ENCODE measurements at regions not wholly inside any gene's neighbourhood (a gene's known extent, or its start where the extent isn't known, plus 50 kb on each side); places are given as distances from the start of the nearest gene placed in this dataset.

- no peaks in the 10 kb centered on the region for H3K79me2 ChIP-seq (ENCODE audit: insufficient read depth)
- no peak overlapping the region for H3K4me2 ChIP-seq
- no peaks in the 10 kb centered on the region for H3K4me1 ChIP-seq (ENCODE audit: control insufficient read depth in 1 of 2, insufficient read depth in 2 of 2, low read depth in 1 of 2, low read length in 1 of 2)
- CTCF ChIA-PET: no interaction called here
- TF ChIP-seq SMC3 (IDR thresholded peaks at IDR 0.05; ENCODE audit: low read depth, low read length) (no peak), JUND (IDR thresholded peaks at IDR 0.05) (no peak), FOXJ3 (CRISPR knock-in tag; IDR thresholded peaks at IDR 0.05) (no peak), NFIC (IDR thresholded peaks at IDR 0.05; ENCODE audit: borderline replicate concordance) (no peak), YY1 (IDR thresholded peaks at IDR 0.05; ENCODE audit: low read depth) (no peak), NRF1 (IDR thresholded peaks at IDR 0.05; ENCODE audit: low read depth, low read length) (no peak), EZH2phosphoT487 (IDR thresholded peaks at IDR 0.05; ENCODE audit: borderline replicate concordance, low read depth) (no peak), RXRA (IDR thresholded peaks at IDR 0.05; ENCODE audit: borderline replicate concordance, low read depth) (no peak), GABPA (IDR thresholded peaks at IDR 0.05; ENCODE audit: low read depth) (no peak)
- TF ChIP-seq, protein P1, sequence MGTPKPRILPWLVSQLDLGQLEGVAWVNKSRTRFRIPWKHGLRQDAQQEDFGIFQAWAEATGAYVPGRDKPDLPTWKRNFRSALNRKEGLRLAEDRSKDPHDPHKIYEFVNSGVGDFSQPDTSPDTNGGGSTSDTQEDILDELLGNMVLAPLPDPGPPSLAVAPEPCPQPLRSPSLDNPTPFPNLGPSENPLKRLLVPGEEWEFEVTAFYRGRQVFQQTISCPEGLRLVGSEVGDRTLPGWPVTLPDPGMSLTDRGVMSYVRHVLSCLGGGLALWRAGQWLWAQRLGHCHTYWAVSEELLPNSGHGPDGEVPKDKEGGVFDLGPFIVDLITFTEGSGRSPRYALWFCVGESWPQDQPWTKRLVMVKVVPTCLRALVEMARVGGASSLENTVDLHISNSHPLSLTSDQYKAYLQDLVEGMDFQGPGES (IDR thresholded peaks at IDR 0.05; ENCODE audit: low read depth, low read length): no peak
- H2AFZ ChIP-seq (ENCODE audit: low read depth): no peak overlapping the region
- H4K20me1 ChIP-seq (ENCODE audit: insufficient read depth): no peaks in the 10 kb centered on the region
- H3K36me3 ChIP-seq (replicated peaks in 1 of 2; ENCODE audit: control insufficient read depth in 1 of 2, insufficient read depth in 2 of 2, low read length in 1 of 2): no peaks in the 10 kb centered on the region
- H3K4me3 ChIP-seq (ENCODE audit: low read depth in 2 of 2, low read length in 1 of 2): no peak overlapping the region
- no peak for DNase-seq
- 48% methylated on average over 2 of the region's 2 CpGs for WGBS (ENCODE audit: low lambda C conversion rate)
- H3K9me2 ChIP-seq: no peaks in the 10 kb centered on the region
- H3K27ac ChIP-seq (ENCODE audit: low read depth in 2 of 2, low read length in 1 of 2): no peak overlapping the region
- POLR2A ChIA-PET: no interaction called here
- no peak overlapping the region for H3K9ac ChIP-seq
- no peaks in the 10 kb centered on the region for H3K27me3 ChIP-seq (ENCODE audit: insufficient read depth)
- H3F3A ChIP-seq (replicated peaks; ENCODE audit: insufficient read depth): no peaks in the 10 kb centered on the region
- no peaks in the 10 kb centered on the region for H3K9me3 ChIP-seq
Observed at GRCh38 chr3:22257252-22257651, 506.2 kb upstream of the ZNF385D start.

DNA sequence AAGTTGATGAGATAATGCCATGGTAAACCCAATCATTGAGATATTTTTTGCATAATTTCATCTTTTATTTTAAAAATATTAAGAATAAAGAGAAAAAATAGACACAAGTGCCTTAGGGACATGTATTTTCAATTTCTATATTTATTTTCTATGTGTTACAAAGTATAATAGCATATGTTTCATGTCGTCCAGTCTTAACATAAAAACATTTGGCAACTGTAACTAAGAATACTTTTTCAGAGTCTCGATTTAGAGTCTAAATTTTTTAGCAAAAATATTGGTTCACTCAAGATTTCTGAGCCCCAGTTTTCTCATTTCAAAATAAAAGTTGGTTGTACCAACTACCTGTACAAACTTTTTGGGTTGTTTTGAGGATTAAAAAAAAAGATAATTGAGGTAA lies 511.4 kb upstream of the ZNF385D start:
- Histone ChIP-seq H3K9ac (no peak overlapping the region), H3K4me2 (no peak overlapping the region)
- CTCF ChIA-PET: no interaction called here

DNA sequence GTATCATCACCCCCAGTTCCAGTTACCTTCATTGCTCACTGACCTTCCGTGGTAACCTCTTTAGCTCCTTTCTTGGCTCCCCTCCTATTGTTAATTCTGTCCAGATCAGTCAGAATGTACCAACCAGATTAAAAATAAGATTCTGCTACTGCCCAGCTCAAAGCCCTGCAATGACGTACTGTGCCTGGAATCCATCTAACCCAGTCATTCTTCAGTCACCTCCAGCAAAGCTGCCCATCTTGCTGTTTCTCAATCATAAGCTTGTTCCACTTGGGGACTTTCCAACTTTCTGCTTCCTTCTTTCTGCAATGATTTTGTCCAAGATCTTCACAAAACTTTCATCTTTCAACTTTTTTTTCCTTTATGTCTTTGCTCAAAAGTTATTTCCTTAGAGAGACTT lies 512.0 kb upstream of the ZNF385D start:
- no peaks in the 10 kb centered on the region for H4K20me1 ChIP-seq (ENCODE audit: insufficient read depth)
- no peak for DNase-seq
- no peaks in the 10 kb centered on the region for H3K9me3 ChIP-seq
- no peaks in the 10 kb centered on the region for H3K27me3 ChIP-seq (ENCODE audit: insufficient read depth)
- no peak overlapping the region for H3K4me3 ChIP-seq (ENCODE audit: low read depth in 2 of 2, low read length in 1 of 2)
- H2AFZ ChIP-seq (ENCODE audit: low read depth): no peak overlapping the region
- ChIA-PET CTCF (no interaction called here), POLR2A (no interaction called here)
- no peak overlapping the region for H3K9ac ChIP-seq
- H3K36me3 ChIP-seq (replicated peaks in 1 of 2; ENCODE audit: control insufficient read depth in 1 of 2, insufficient read depth in 2 of 2, low read length in 1 of 2): no peaks in the 10 kb centered on the region
- no peaks in the 10 kb centered on the region for H3K79me2 ChIP-seq (ENCODE audit: insufficient read depth)
- H3K27ac ChIP-seq (ENCODE audit: low read depth in 2 of 2, low read length in 1 of 2): no peak overlapping the region
- WGBS (ENCODE audit: low lambda C conversion rate): 19% methylated on average over 2 of the region's 2 CpGs
- no peaks in the 10 kb centered on the region; a peak in 3 of 4 replicates for H3K4me1 ChIP-seq (ENCODE audit: control insufficient read depth in 1 of 2, insufficient read depth in 2 of 2, low read depth in 1 of 2, low read length in 1 of 2)
- peaks cover 2% of the 10 kb centered on the region for H3F3A ChIP-seq (replicated peaks; ENCODE audit: insufficient read depth)
- H3K9me2 ChIP-seq: no peaks in the 10 kb centered on the region
- no peak overlapping the region for H3K4me2 ChIP-seq
- no peak for TF ChIP-seq YY1 (IDR thresholded peaks at IDR 0.05; ENCODE audit: low read depth)
- peak; percentile 81 for TF ChIP-seq TCF12 (IDR thresholded peaks at IDR 0.05)
- TF ChIP-seq, protein P2, sequence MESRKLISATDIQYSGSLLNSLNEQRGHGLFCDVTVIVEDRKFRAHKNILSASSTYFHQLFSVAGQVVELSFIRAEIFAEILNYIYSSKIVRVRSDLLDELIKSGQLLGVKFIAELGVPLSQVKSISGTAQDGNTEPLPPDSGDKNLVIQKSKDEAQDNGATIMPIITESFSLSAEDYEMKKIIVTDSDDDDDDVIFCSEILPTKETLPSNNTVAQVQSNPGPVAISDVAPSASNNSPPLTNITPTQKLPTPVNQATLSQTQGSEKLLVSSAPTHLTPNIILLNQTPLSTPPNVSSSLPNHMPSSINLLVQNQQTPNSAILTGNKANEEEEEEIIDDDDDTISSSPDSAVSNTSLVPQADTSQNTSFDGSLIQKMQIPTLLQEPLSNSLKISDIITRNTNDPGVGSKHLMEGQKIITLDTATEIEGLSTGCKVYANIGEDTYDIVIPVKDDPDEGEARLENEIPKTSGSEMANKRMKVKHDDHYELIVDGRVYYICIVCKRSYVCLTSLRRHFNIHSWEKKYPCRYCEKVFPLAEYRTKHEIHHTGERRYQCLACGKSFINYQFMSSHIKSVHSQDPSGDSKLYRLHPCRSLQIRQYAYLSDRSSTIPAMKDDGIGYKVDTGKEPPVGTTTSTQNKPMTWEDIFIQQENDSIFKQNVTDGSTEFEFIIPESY (IDR thresholded peaks at IDR 0.05; ENCODE audit: borderline replicate concordance, low read depth): no peak
- TF ChIP-seq, protein P3, sequence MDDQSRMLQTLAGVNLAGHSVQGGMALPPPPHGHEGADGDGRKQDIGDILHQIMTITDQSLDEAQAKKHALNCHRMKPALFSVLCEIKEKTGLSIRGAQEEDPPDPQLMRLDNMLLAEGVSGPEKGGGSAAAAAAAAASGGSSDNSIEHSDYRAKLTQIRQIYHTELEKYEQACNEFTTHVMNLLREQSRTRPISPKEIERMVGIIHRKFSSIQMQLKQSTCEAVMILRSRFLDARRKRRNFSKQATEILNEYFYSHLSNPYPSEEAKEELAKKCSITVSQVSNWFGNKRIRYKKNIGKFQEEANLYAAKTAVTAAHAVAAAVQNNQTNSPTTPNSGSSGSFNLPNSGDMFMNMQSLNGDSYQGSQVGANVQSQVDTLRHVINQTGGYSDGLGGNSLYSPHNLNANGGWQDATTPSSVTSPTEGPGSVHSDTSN (IDR thresholded peaks at IDR 0.05): peak; percentile 83
- no peak for TF ChIP-seq SMC3 (IDR thresholded peaks at IDR 0.05; ENCODE audit: low read depth, low read length)
- no peak for TF ChIP-seq FOXM1 (IDR thresholded peaks at IDR 0.05; ENCODE audit: low read depth)
- no peak for TF ChIP-seq MXI1 (IDR thresholded peaks at IDR 0.05; ENCODE audit: low read depth, low read length)
- TF ChIP-seq MEF2A (IDR thresholded peaks at IDR 0.05; ENCODE audit: borderline replicate concordance, low read depth): 0 out of 2 replicates have a peak, but pooled peaks have one; percentile 5
- TF ChIP-seq RFX5 (IDR thresholded peaks at IDR 0.05; ENCODE audit: low read length): no peak

More for the DNA sequence above, 511.4 kb upstream of the ZNF385D start:
- Histone ChIP-seq H3K4me1 (ENCODE audit: control insufficient read depth in 1 of 2, insufficient read depth in 2 of 2, low read depth in 1 of 2, low read length in 1 of 2) (no peaks in the 10 kb centered on the region; a peak in 3 of 4 replicates), H2AFZ (ENCODE audit: low read depth) (no peak overlapping the region), H3K27me3 (ENCODE audit: insufficient read depth) (no peaks in the 10 kb centered on the region), H4K20me1 (ENCODE audit: insufficient read depth) (no peaks in the 10 kb centered on the region), H3K9me2 (no peaks in the 10 kb centered on the region), H3K9me3 (no peaks in the 10 kb centered on the region), H3K79me2 (ENCODE audit: insufficient read depth) (no peaks in the 10 kb centered on the region), H3F3A (replicated peaks; ENCODE audit: insufficient read depth) (peaks cover 2% of the 10 kb centered on the region), H3K36me3 (replicated peaks in 1 of 2; ENCODE audit: control insufficient read depth in 1 of 2, insufficient read depth in 2 of 2, low read length in 1 of 2) (no peaks in the 10 kb centered on the region), H3K4me3 (ENCODE audit: low read depth in 2 of 2, low read length in 1 of 2) (no peak overlapping the region), H3K27ac (ENCODE audit: low read depth in 2 of 2, low read length in 1 of 2) (no peak overlapping the region)
- WGBS (ENCODE audit: low lambda C conversion rate): 64% methylated on average over 2 of the region's 2 CpGs
- POLR2A ChIA-PET: no interaction called here
- DNase-seq: no peak
- TF ChIP-seq, protein P4, sequence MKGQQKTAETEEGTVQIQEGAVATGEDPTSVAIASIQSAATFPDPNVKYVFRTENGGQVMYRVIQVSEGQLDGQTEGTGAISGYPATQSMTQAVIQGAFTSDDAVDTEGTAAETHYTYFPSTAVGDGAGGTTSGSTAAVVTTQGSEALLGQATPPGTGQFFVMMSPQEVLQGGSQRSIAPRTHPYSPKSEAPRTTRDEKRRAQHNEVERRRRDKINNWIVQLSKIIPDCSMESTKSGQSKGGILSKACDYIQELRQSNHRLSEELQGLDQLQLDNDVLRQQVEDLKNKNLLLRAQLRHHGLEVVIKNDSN (IDR thresholded peaks at IDR 0.05; ENCODE audit: borderline replicate concordance, low read depth): no peak
- TF ChIP-seq SMC3 (IDR thresholded peaks at IDR 0.05; ENCODE audit: low read depth, low read length): no peak
- TF ChIP-seq NFIC (IDR thresholded peaks at IDR 0.05; ENCODE audit: borderline replicate concordance): no peak

Data from SK-N-SH (cell line).